Mammary epithelial cell (primary cell): ENCODE measurements at regions not wholly inside any gene's neighbourhood (a gene's known extent, or its start where the extent isn't known, plus 50 kb on each side); places are given as distances from the start of the nearest gene placed in this dataset.

ENCODE experiments used
- CTCF ChIP-seq, 2 donors: IDR thresholded peaks in 1 of 2; conservative IDR thresholded peaks in 1 of 2; 2 replicates each; pipeline ENCODE4 v1.5.1; 2011 to 2012; ENCODE audit warnings: inconsistent platforms in 2 of 2, low read length in 2 of 2, mild to moderate bottlenecking in 2 of 2, control low read depth in 1 of 2, low read depth in 1 of 2; ENCODE audit not compliant: insufficient read depth in 1 of 2; ENCODE audit errors: extremely low read depth in 1 of 2
- EZH2 ChIP-seq: IDR thresholded peaks from 2 replicates; pipeline ENCODE4 v1.6.1; 2012; ENCODE audit warnings: low read length, inconsistent platforms, borderline replicate concordance

GRCh38 chr4:24655326-24655725 is 71.0 kb upstream of the DHX15 start:
- no peak for TF ChIP-seq CTCF (conservative IDR thresholded peaks at IDR 0.05 in 1 of 2, IDR thresholded peaks at IDR 0.05 in 1 of 2; ENCODE audit: extremely low read depth in 1 of 2, insufficient read depth in 1 of 2, low read depth in 1 of 2, low read length in 2 of 2)
- TF ChIP-seq EZH2, result no peak
